SHP77 (cell line): ENCODE measurements at regions not wholly inside any gene's neighbourhood (a gene's known extent, or its start where the extent isn't known, plus 50 kb on each side); places are given as distances from the start of the nearest gene placed in this dataset.
"Not testable (repeated sequence)": the region's sequence is repeated elsewhere in the genome, so short reads cannot be mapped to it uniquely, and the experiment has no call there.

Experiments
- DNase-seq, 2 experiments: peaks; one replicate each; lab custom pipeline; 2025; lab: John Stamatoyannopoulos, UW

DNA sequence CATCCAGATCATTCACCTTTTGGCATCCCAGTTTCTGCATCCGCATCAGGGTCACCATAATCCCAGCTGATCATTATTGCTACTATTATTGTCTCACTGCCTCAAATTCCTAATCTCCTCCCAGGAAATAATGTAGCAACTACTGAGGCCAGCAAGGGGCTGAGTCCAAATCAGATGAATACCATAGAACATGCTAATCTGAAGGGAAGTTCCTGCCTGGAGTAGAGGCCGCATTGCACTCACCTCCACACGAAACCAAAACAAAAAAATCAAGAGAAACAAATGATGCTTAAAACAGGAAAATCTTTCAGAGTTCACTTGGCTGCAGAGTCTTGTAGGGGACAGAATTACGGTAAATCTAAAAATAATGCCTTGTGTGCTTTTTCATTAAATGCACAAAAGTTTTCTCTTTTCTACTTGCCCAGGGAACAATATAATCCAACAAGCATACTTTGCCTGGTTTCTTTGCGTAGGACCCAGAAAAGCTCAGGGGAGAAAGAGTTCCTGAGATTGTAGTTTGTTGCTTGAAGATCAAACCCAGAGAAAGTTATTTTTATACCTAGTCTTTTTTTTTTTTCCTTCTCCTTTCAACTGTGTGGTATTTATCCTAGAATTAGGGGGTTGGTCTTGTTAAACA lies 87.7 kb upstream of the KLF4 start:
- DNase-seq: no peak

DNA sequence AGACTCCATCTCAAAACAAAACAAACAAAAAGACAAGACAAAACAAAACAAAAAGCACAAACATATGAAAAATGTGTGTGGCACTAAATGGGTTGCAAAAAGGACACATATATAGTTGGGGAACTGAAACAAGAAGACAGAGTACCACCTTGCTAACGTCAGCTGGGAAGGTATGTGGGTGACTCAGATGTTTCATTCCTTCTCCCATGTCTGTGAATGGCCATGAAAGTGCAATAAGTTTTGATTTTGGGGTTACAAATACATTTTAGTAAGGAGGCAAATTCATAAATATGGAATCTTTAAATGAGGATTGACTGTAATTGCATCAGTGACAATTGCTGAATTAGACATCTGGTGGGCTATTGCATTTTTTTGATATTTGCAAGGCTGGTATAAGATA lies 81.6 kb upstream of the KLF4 start:
- no peak for DNase-seq

DNA sequence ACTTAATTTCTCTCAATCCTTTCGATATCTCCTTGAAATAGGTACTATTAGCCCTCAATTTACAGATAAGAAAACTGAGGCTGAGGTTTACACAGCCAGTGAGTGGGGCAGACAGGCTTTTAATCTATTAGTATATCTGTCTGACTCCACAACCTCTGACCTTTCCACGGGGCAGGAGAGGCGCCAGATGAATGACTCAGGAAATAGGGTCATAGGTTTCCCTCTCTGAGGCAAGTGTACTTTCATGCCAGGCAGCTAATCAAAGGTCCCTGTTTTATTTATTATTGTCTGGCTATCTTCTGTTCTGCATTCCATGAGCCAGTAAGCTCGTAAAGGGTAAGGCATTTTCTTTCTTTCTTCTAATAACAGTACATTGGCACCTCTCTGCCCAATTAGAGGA lies 79.6 kb upstream of the KLF4 start:
- no peak for DNase-seq

DNA sequence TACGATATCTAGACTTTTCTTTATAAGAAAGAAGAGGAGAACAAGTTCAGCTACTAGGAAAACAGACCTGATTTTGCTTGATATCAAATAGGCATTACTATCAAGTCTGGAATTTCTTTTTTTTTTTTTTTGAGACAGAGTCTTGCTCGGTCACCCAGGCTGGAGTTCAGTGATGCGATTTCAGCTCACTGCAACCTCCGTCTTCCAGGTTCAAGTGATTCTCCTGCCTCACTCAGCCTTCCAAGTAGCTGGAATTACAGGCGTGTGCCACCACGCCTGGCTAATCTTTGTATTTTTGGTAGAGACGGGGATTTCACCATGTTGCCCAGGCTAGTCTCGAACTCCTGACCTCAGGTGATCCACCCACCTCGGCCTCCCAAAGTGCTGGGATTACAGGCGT lies 78.8 kb upstream of the KLF4 start:
- not testable (repeated sequence) for DNase-seq

DNA sequence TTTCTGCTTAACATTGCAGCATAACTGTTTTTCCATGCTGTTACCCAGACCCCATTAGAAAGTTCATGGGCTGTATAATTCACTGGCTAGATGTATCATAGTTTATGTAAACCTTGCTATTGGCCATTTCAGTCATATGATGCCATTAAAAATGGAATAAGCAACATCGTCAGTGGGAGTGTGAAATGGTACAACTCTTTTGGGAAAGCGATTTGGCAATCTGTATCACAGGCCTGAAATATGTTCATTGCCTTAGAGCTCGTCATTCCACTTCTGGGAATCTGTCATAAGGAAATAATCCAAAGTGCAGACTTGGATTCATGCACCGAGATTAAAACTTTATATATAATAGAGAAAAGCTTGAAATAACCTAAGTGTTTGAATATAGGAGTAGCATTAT lies 77.9 kb upstream of the KLF4 start:
- no peak for DNase-seq

DNA sequence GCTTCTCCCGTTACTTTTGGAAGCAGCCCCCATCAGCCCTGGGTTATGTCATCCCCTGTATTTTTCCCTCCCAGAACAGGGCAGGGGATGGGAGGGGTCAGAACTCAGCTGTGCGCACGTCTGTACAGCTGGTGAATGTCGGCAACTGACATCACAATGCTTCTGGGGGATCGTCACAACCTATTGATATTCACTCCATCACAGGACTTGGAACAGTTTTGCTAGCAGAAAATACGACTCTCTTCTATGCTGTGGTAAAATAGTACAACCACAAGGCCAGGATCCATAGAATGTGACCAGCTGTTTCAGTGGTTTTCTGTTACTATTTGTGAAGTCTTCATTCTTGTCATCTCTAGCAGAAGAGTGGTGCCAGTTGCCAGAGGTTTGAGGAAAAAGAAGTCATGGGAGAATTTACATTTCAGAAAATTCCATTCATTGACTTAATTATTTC lies 77.1 kb upstream of the KLF4 start:
- DNase-seq: no peak

DNA sequence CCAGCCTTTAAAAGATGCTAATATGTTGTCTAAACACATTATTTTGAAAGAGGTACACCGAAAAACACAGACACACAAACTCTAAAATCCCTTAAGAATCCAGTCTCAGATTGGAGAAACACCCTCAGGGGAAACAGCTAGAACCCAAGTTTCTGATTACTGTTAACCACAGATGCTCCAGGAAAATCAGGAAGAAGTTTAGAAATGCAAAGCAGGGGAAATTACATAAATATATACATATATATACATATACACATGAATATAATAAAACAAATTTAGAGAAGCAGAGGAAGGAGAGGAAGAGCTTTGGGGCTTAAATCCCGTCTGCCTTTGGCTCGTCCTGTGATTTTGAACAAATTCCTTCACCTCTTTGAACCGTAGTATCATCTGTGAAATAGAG lies 73.2 kb upstream of the KLF4 start:
- DNase-seq: no peak

DNA sequence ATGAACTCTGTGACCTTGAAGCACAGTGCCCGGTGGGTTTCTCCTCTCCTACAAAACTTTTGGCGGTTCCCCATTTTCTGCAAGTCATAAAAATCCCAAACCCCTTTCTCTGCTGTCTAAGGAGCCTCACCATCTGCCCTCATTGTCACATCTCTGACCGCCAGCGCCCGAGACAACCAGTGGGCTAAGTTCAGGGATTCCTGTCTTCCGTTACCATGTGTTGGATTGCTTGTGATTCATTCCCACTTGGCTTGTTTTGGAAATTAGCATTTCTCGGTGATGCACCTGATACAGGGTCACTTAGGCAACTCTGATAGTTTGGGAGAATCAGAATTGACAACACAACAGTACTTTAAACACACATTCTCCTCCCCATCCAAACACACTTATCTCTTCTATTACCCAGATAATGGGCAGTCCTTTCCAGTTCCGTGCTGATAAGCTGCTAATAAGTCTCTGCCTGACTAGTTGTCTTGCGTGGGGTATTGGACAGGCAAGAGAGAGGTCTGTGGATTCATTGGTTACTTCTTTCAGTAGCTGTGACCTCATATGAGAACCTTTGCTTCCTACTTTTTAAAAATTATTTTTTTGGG lies 70.0 kb upstream of the KLF4 start:
- no peak for DNase-seq

DNA sequence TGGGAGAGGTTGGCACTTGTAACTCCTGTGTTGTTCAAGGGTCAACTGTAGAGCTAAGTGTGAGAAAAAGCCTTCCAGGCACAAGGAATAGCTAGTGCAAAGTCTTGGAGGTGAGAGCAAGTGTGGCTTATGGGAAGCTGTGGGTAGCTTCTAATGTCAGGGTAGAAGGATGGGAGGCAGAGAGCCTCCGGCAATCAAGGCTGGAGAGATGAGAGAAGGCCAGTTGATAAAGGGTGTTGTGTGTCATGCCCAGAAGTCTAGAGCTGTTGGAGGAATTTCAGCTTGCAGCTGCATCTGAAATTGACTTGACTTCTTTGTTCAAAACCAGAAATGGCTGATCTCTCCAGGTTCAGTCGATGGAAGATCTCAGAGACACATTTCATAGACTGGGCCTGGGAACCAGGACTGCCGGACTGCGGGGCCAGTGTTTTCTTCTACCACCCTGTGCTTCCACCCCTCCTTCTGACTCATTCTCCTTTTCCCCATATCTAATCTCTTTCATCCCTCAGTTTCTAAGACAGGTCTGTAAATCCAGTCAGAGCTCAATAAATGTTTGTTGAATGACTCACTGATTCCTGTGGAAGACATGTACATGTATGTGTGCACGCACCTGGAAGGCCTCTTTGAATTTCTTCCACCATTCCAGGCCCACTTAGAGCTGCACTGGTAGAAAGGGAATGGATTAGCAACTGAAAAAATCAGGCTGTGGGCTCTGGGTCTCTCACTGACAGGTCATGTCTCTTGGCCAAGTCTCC lies 67.8 kb upstream of the KLF4 start:
- DNase-seq: no peak

DNA sequence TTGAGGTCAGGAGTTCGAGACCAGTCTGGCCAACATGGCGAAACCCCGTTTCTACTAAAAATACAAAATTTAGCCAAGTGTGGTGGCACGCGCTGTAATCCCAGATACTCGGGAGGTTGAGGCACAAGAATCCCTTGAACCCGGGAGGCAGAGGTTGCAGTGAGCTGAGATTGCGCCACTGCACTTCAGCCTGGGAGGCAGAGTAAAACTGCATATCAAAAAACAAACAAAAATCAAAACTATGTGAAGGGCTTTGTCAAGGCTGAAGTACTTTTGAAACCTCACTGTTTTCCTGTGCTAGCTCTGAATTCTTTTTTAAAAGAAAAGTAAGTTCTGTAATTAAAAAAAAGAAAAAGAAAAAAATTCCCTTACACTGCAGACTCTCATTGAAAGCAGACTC lies 65.1 kb upstream of the KLF4 start:
- DNase-seq: no peak

DNA sequence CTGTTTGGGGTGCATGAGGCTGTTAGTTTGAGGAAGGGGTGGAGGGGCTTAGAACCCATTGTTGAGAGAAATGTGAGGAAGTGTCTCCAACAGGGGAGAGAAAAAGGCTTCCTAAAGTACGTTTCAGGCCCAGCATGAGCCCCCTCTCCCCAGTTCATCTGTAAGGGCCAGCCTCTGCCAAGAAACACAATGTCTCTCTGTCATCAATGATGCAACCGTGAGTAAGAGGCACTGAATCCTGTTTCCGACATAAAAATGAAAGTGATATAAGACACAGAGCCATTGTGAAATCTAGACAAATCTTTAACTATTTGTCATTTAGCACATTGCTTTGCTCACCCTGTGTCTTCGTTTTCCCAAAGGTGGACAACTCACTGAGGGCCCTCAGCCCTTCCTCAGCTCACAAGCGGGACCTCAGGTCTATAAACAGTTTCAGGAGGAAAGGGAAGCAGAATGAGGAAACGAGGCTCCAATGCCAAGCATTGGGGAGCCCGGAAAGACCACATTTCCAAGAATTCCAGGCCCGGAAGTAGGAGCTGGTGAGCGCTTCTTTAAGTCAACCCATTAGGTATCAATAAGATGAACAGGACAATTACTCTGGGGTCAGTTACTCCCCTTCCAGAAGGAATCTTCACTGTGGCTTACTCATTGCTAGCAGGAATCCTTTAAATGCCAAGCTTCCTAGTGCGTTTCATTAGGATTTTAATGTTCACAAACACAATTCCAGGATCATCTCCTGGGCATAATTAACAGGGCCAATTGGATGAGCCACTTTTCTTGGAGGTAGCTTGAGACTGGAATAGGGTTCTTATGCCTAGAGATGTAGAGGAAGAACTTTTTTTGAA lies 59.0 kb upstream of the KLF4 start:
- no peak for DNase-seq

DNA sequence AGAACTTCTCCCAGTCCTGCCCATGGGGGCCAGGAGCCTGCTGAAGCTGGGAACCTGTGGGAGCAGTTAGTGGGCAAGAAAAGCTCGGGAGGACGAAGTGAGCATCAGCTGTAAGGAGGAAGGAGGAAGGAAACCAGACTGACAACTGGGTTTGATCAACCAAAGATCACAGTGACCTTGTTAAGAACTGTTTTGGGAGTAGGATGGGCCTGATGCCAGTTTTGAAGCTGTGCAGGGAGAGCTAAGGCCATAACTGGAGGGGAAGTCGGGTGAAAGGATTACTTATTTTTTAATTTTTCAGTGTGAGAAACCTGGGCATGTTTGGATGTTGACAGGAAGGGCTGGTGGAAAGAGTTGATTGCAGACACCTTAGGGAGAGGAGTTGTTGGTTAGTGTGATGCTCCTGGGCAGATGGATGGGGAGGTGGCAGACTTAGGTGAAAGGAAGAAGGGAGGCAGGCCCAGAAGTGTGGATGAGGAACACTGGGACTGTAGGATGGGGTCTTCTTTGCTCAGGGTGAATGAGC lies 58.3 kb upstream of the KLF4 start:
- no peak for DNase-seq

DNA sequence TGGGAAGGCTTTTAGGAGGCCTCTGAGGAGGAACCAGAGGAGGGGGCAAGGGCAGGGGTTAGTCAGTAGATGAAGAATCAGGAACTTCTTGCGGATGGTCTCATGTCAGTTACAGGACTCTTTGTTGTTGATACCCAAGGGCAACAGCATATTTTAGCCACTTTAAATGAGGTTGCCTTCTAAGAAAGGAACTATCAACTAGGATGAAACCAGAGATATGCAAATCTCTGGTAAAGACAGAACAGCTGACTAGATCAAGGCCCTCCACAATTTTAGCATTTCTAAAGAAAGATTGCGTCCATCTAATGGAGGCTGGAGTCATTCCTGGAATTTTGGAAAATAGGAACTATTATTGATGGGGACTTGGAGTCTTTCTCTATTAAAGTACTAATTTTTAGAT lies 57.7 kb upstream of the KLF4 start:
- no peak for DNase-seq

DNA sequence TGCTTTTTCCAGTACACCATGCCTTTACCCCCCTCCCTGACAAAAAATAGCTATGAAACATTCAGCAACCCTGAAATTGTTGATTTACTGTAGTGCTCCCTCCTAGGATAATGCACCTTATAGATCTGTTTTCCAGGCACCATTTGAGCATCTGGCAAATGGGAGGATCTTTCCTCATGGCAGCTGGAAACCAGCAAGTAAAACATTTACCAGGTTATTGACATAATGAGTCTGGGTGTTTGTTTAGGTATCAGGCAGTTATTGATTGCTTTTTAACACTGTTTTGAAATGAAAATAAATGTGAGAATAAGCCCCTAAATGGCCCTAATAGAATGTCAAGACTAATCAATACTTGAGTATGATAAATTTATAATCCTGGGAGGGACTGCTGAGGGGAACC lies 57.3 kb upstream of the KLF4 start:
- peak; percentile 17 to 55 for DNase-seq

DNA sequence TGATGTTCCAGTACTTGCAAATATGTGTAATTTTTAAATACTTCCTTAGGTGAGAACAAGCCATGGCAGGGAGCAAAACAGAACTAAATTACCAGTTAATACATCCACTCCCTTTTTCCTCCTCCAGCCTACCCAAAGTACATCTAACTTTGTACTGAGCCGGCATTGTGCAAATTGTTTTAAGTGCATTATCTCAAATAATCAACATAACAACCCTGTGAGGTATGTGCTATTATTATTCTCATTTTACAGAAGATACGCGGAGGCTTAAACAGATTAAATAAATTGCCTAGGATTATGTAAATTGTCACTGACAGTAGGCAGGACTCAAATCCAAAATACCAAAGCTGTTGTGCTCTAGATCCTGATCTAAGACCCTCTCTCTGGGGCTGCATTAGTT lies 55.5 kb upstream of the KLF4 start:
- DNase-seq: no peak

DNA sequence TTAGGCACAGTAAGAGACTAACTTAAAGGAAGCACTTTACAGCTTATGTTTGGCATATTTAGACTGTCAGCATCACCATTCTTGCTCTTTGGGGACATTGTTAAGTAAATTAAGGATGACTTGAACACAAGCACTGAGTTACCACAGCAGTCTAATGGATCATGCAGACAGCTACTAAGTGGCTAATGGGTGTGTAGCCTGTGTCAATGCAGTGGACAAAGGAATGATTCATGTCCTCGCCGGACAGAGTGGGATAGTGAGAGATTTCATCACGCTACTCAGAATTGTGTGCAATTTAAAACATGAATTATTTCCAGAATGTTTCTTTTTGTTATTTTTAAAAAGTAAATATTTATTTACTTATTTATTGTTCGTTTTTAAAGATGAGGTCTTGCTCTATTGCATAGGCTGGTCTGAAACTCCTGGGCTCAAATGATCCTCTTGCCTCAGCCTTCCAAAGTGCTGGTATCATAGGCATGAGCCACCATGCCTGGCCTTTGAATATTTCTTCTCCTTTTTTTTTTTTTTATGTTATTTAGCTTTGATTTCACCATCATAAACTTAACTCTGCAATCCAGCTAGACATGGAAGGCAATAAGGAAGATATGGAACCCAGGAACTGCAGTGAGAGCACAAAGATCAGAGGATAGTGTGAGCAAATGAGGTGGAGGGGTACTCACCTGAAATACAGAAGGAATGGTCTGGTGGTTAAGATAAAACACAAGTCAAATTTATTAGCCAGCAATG lies 53.0 kb upstream of the KLF4 start:
- no peak for DNase-seq

DNA sequence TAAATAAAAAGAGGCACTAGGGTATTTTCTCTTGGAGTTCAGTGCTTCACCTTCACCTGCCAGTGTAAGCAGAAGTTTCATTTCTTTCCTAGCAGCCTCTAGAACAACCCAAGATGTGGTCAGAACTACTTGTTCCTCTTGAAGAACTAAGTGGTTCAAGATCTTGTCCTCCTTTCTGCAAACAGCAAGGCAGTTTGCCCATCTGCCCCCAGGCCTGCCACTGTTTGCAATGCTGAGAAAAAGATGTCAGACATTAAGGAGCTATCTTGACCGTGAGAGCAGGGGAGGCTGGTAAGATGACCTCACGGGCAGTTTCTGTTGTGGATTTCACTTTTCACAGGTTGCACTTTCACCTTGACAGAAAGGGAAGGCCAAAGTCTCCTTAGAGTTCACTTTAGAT lies 52.0 kb upstream of the KLF4 start:
- DNase-seq: no peak

DNA sequence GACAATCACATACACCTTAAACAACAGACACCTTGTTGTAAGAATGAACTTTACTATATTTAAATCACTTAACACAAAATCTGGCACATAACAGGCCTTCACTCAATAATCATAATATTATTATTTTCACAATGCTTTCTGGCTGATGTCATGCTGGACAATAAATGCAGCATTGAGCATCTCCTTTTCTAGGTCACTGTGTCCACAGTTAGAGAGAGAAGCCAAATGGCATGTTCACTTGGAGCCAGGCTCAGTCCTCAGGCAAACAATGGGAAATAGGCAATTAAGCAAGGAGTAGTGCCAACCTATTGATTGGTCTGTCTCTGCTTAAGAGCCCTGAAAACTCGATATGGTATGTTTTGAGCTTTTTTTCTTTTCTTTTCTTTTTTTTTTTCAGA lies 50.6 kb upstream of the KLF4 start:
- DNase-seq: no peak

DNA sequence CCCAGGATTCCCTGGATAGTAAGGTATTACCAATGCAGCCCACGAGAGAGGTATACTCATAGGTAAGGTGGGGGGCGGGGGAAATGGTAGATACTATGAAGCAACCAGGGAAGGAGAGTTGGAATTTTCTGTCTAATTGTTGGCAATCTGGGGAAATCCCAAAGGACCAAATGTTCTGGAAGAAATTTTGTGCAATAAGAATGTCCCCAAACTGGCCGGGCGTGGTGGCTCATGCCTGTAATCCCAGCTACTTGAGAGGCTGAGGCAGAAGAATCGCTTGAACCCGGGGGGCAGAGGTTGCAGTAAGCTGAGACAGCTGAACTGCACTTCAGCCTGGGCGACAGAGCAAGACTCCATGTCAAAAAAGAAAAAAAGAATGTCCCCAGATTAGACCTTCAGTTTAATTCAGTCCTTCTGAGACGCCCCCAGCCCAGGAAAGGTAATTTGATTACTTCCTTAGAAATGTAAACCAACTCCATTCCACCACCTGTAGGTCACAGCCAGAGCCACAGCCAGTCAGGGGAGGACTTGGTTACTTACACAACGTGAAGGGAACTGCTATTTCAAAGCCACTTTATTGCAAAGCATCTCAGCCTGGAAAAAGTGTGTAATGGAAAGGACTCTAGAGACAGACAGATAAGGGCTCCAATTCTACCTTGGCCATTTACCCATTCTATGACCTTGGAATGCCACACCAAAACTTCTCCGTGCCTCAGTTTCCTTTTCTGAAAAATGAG lies 50.0 kb upstream of the KLF4 start:
- no peak for DNase-seq
